ENCODE measurements at regions not wholly inside any gene's neighbourhood (a gene's known extent, or its start where the extent isn't known, plus 50 kb on each side); places are given as distances from the start of the nearest gene placed in this dataset.
A peak's percentile ranks its signal among the peaks of the same experiment; 100 is the strongest.
"Not testable (repeated sequence)": the region's sequence is repeated elsewhere in the genome, so short reads cannot be mapped to it uniquely, and the experiment has no call there.

DNA sequence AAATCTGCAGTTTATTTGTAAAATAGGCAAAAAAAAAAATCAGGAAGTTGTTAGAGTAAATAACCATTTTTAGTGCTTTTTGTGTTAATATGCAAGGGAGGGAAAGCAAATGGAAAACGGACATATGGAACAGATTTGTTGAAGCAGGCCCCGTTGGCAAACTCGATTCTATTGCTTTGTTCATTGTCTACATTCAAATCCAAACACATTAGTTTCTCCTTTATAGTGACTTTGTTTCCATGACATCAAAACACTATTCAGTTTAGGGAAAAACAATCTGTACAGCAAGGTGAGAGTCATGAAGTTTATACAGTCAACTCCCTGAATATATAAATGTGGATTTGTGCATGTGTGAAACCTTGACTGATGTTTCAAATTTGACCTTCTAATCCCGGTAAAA, 142.2 kb downstream of the FAM47A start:
- H3K9ac ChIP-seq (ENCODE audit: low read depth, low read length): no peak overlapping the region
- H3K4me1 ChIP-seq (ENCODE audit: control insufficient read depth, insufficient read depth, low read length): no peaks in the 10 kb centered on the region
- H3K9me3 ChIP-seq (ENCODE audit: control insufficient read depth, insufficient read depth, low read length): no peaks in the 10 kb centered on the region
- no peak overlapping the region for H3K4me3 ChIP-seq (ENCODE audit: low read depth, low read length)
- no peak overlapping the region for H3K27ac ChIP-seq (ENCODE audit: low read depth, low read length)
- H3K36me3 ChIP-seq (ENCODE audit: control insufficient read depth, insufficient read depth, low read length): no peaks in the 10 kb centered on the region
- H3K27me3 ChIP-seq (ENCODE audit: control insufficient read depth, insufficient read depth, low read length): no peaks in the 10 kb centered on the region

DNA sequence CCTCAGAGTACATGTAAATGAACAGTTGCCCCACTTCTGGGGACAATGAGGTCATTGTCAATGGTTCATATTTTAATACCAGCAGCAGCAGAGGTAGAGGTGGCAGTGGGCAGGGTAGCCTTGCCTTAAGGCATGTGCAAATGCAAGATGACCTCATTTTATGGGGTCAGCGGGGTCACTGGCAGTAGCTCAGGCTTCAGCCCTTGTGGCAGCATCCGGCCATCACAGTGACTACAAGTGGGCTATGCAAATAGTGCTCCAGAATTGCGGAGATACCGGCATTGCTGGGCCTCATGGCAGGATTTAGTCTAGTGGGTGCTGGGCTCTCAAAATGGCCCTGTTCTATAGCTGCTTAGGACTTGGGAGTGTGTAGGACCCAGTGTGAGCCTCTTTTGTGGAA, 144.7 kb downstream of the FAM47A start:
- no peaks in the 10 kb centered on the region for H3K36me3 ChIP-seq (ENCODE audit: control insufficient read depth, insufficient read depth, low read length)

DNA sequence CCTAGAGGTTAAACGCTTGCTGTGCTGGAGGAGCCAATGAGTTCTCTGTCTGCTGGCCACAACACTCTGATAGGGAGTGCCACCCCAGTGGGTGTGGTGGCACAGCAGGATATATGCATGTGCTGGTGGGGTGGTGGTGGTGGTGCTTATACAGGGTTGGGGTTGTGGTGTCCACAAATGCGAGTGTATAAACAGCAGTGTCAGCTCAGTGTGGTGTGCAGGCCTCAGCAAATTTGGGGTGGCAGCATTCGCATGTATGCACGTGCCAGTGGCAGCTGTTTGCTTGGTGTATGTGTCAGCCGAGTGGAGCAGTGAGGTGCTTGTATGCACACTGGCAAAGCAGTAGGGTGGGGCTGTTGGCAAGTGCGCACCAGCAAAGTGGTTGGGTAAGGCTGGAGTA, 157.4 kb downstream of the FAM47A start:
- peaks cover 16% of the 10 kb centered on the region for H3K9me3 ChIP-seq (ENCODE audit: control insufficient read depth, insufficient read depth, low read length)
- H3K9ac ChIP-seq (ENCODE audit: low read depth, low read length): no peak overlapping the region
- no peaks in the 10 kb centered on the region for H3K27me3 ChIP-seq (ENCODE audit: control insufficient read depth, insufficient read depth, low read length)
- peaks cover 14% of the 10 kb centered on the region for H3K4me1 ChIP-seq (ENCODE audit: control insufficient read depth, insufficient read depth, low read length)
- no peak overlapping the region for H3K4me3 ChIP-seq (ENCODE audit: low read depth, low read length)
- no peaks in the 10 kb centered on the region for H3K36me3 ChIP-seq (ENCODE audit: control insufficient read depth, insufficient read depth, low read length)
- H3K27ac ChIP-seq (ENCODE audit: low read depth, low read length): peak overlapping the region; percentile 39

More for the DNA sequence above, 144.7 kb downstream of the FAM47A start:
- Histone ChIP-seq H3K9ac (ENCODE audit: low read depth, low read length) (no peak overlapping the region), H3K27ac (ENCODE audit: low read depth, low read length) (no peak overlapping the region), H3K9me3 (ENCODE audit: control insufficient read depth, insufficient read depth, low read length) (no peaks in the 10 kb centered on the region), H3K4me3 (ENCODE audit: low read depth, low read length) (no peak overlapping the region), H3K4me1 (ENCODE audit: control insufficient read depth, insufficient read depth, low read length) (no peaks in the 10 kb centered on the region), H3K27me3 (ENCODE audit: control insufficient read depth, insufficient read depth, low read length) (no peaks in the 10 kb centered on the region)

DNA sequence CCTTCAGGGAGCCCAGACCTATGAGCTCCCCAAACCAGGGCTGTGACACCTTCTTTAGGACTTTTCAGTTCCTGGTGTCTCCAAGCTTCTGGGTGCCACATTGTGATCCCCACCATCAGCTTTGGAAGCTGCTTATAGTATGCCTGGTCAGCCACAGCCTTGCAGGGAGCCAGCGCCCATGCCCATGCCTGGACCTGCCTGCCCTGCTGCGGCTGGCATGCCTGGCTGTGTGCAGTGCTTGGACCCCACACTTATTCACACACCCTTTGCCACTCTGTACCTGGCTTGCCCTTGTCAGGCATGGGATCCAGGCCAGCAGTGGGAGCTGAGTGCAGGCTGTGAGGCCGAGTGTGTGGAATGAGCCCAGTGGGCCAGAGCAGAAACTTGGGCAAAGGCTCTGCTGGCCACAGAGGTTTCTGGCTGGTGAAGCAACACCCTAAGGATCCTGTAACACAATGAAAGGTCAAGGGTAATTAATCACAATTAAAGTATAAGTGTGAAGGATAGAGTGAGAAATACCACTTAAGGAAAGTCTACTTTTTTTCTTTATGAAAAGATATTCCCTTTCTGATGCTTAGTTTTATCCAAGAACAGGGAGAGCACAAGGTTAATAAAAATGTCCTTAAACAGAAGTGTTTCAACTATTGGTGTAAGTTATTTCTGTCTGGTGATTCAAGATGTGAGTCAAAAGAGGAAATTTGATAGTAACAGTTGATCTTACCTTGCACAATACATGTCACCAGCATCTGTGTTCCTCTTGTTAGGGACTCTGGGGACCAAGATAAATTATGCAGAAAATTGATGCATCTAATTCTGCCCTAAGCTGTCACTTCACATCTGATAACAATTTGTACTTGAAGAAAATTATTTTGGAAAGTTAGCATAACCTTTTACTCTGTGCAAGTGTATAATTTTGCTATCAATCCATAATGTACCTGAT, 161.8 kb downstream of the FAM47A start:
- Histone ChIP-seq H3K9ac (ENCODE audit: low read depth, low read length) (no peak overlapping the region), H3K27ac (ENCODE audit: low read depth, low read length) (no peak overlapping the region)

DNA sequence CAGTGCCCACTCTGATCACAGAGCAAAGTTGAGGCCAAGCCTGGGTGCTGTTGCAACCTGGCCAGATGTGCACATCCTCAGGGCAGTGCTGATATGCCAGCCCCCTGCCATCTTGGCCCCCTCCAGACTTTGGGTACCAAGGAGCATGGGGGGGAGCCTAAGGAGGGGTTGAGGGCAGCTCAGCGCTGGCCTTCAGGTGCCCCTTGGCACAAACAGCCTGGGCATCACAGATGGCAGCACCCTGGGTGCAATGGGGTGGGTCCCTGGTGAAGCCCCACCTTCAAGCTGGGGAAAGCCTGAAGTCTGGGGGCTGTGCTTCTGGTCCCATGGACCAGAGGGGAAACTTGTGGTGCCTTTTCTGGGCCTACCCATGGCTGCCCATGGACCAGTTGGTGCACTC, 163.0 kb downstream of the FAM47A start:
- no peaks in the 10 kb centered on the region for H3K27me3 ChIP-seq (ENCODE audit: control insufficient read depth, insufficient read depth, low read length)

More for the DNA sequence above, 161.8 kb downstream of the FAM47A start:
- no peaks in the 10 kb centered on the region for H3K36me3 ChIP-seq (ENCODE audit: control insufficient read depth, insufficient read depth, low read length)
- no peaks in the 10 kb centered on the region for H3K27me3 ChIP-seq (ENCODE audit: control insufficient read depth, insufficient read depth, low read length)
- H3K4me1 ChIP-seq (ENCODE audit: control insufficient read depth, insufficient read depth, low read length): peaks cover 7% of the 10 kb centered on the region
- peaks cover 5% of the 10 kb centered on the region; the same call in 1 of the 2 replicates for H3K9me3 ChIP-seq (ENCODE audit: control insufficient read depth, insufficient read depth, low read length)
- H3K4me3 ChIP-seq (ENCODE audit: low read depth, low read length): no peak overlapping the region

DNA sequence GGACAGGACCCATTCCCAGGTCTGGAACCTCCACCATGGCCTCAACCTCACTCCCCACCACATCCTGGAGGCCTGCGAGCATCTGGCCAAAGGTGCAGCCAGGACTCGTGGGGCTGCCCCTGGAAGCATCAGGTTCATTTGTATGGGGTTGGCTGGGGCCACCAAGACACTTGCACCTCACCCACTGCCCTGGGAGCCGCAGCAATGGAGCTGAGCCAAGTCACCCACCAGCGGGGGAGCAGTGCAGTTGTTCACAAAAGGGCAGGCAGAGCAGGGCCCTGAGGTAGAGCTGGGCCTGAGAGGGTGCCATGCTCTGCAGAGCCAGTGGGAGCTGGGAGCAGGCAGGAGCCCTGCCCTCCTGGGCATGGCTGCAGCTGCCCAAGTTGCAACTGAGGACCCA, 163.5 kb downstream of the FAM47A start:
- Histone ChIP-seq H3K27ac (ENCODE audit: low read depth, low read length) (no peak overlapping the region), H3K4me3 (ENCODE audit: low read depth, low read length) (no peak overlapping the region), H3K27me3 (ENCODE audit: control insufficient read depth, insufficient read depth, low read length) (no peaks in the 10 kb centered on the region), H3K36me3 (ENCODE audit: control insufficient read depth, insufficient read depth, low read length) (no peaks in the 10 kb centered on the region), H3K4me1 (ENCODE audit: control insufficient read depth, insufficient read depth, low read length) (no peaks in the 10 kb centered on the region), H3K9ac (ENCODE audit: low read depth, low read length) (no peak overlapping the region), H3K9me3 (ENCODE audit: control insufficient read depth, insufficient read depth, low read length) (peaks cover 5% of the 10 kb centered on the region; the same call in 1 of the 2 replicates)

More for the DNA sequence above, 163.0 kb downstream of the FAM47A start:
- Histone ChIP-seq H3K9ac (ENCODE audit: low read depth, low read length) (no peak overlapping the region), H3K36me3 (ENCODE audit: control insufficient read depth, insufficient read depth, low read length) (no peaks in the 10 kb centered on the region), H3K4me1 (ENCODE audit: control insufficient read depth, insufficient read depth, low read length) (no peaks in the 10 kb centered on the region), H3K27ac (ENCODE audit: low read depth, low read length) (no peak overlapping the region), H3K9me3 (ENCODE audit: control insufficient read depth, insufficient read depth, low read length) (peaks cover 5% of the 10 kb centered on the region; the same call in 1 of the 2 replicates), H3K4me3 (ENCODE audit: low read depth, low read length) (no peak overlapping the region)

DNA sequence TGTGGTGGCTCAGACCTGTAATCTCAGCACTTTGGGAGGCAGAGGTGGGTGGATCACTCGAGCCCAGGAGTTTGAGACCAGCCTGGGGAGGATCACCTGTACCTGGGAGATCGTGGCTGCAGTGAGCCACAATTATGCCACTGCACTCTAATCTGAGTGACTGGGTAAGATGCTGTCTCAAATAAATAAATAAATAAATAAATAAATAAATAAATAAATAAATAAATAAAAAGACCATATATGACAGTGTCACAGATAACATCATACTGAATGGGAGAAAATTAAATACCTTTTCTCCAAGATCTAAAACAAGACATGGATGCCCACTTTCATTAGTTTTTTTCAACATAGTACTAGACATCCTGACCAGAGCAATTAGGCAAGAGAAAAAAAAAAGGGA, 182.8 kb downstream of the FAM47A start:
- H3K36me3 ChIP-seq (ENCODE audit: control insufficient read depth, insufficient read depth, low read length): no peaks in the 10 kb centered on the region
- H3K27me3 ChIP-seq (ENCODE audit: control insufficient read depth, insufficient read depth, low read length): no peaks in the 10 kb centered on the region
- H3K9ac ChIP-seq (ENCODE audit: low read depth, low read length): no peak overlapping the region
- H3K9me3 ChIP-seq (ENCODE audit: control insufficient read depth, insufficient read depth, low read length): no peaks in the 10 kb centered on the region; the same call in 1 of the 2 replicates
- H3K27ac ChIP-seq (ENCODE audit: low read depth, low read length): no peak overlapping the region
- no peaks in the 10 kb centered on the region for H3K4me1 ChIP-seq (ENCODE audit: control insufficient read depth, insufficient read depth, low read length)
- H3K4me3 ChIP-seq (ENCODE audit: low read depth, low read length): no peak overlapping the region

DNA sequence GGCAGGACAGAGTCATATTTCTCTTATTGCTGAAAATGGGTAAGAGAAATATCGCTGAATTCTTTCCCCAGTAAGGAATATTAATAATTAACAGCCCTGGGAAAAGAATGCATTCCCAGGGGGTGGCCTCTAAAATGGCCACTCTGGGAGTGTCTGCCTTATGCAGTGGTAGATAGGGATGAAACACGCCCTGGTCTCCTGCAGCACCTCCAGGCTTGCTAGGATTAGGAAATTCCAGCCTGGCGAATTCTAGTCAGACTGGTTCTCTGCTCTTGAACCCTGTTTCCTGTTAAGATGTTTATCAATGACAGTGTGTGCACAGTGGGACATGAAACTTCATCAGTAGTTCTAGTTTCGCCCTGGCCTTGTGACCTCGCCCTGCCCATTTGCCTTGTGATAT, 205.9 kb downstream of the FAM47A start:
- not testable (repeated sequence) for H3K36me3 ChIP-seq (ENCODE audit: control insufficient read depth, insufficient read depth, low read length); H3K27ac ChIP-seq (ENCODE audit: low read depth, low read length); H3K4me1 ChIP-seq (ENCODE audit: control insufficient read depth, insufficient read depth, low read length); H3K9ac ChIP-seq (ENCODE audit: low read depth, low read length); H3K27me3 ChIP-seq (ENCODE audit: control insufficient read depth, insufficient read depth, low read length); H3K4me3 ChIP-seq (ENCODE audit: low read depth, low read length)
- H3K9me3 ChIP-seq (ENCODE audit: control insufficient read depth, insufficient read depth, low read length): peaks cover 21% of the 10 kb centered on the region

DNA sequence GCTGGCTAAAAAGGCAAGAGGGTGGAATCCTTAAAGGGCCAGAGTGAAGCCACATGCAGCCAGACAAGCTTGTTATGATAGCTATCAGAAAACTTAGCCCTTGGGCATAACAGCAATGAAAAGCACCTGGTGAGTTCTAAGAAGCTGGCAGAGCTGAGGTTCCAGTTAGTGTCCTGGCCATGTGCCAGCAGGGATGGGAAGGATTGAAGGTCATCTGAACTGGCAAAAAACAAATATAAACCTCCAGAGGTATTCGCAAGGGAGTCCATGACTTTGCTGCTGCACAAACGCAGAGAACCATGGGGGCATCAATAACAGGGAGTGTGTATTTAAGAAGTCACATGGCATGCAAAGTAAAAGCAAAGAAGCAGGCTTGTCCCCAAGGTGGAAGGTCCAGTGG, 208.9 kb downstream of the FAM47A start:
- Histone ChIP-seq H3K4me1 (ENCODE audit: control insufficient read depth, insufficient read depth, low read length) (no peaks in the 10 kb centered on the region), H3K27me3 (ENCODE audit: control insufficient read depth, insufficient read depth, low read length) (no peaks in the 10 kb centered on the region), H3K36me3 (ENCODE audit: control insufficient read depth, insufficient read depth, low read length) (no peaks in the 10 kb centered on the region), H3K27ac (ENCODE audit: low read depth, low read length) (no peak overlapping the region), H3K9me3 (ENCODE audit: control insufficient read depth, insufficient read depth, low read length) (peaks cover 28% of the 10 kb centered on the region), H3K9ac (ENCODE audit: low read depth, low read length) (no peak overlapping the region), H3K4me3 (ENCODE audit: low read depth, low read length) (no peak overlapping the region)

DNA sequence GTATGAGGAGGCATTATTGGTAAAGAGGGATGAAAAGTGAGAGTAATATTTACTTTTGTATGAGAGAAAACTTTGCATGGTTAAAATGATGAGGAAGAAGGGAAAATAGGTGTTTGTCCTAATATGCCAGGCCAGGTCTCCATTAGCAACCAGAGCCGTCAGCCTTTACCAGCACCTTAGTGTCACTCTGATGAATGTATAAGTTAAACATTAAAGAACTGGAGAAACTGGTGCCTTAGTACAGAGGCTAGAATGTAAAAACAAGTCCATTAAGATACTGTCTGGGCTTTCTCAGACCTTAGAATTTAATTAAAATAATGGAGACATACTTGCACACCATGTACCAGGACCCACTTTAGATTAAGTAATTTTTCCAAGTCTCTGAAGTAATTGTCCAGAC, 222.3 kb downstream of the FAM47A start:
- H3K27ac ChIP-seq (ENCODE audit: low read depth, low read length): no peak overlapping the region
- no peak overlapping the region for H3K9ac ChIP-seq (ENCODE audit: low read depth, low read length)
- no peaks in the 10 kb centered on the region for H3K36me3 ChIP-seq (ENCODE audit: control insufficient read depth, insufficient read depth, low read length)
- H3K27me3 ChIP-seq (ENCODE audit: control insufficient read depth, insufficient read depth, low read length): peaks cover 28% of the 10 kb centered on the region
- peaks cover 52% of the 10 kb centered on the region for H3K4me1 ChIP-seq (ENCODE audit: control insufficient read depth, insufficient read depth, low read length)
- no peak overlapping the region for H3K4me3 ChIP-seq (ENCODE audit: low read depth, low read length)
- no peaks in the 10 kb centered on the region for H3K9me3 ChIP-seq (ENCODE audit: control insufficient read depth, insufficient read depth, low read length)

DNA sequence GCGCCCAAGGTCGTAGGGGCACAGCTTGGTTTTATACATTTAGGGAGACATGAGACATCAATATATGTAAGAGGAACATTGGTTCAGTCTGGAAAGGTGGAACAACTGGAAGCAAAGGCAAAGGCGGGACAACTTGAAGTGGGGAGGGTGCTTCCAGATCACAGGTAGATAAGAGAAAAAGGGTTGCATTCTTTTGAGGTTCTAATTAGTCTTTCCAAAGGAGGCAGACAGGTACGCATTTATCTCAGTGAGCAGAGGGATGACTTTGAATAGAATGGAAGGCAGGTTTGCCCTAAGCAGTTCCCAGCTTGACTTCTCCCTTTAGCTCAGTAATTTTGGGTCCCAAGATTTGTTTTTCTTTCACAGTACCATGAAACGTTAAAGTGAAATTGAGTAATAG, 223.2 kb downstream of the FAM47A start:
- Histone ChIP-seq H3K9me3 (ENCODE audit: control insufficient read depth, insufficient read depth, low read length) (no peaks in the 10 kb centered on the region), H3K27me3 (ENCODE audit: control insufficient read depth, insufficient read depth, low read length) (peaks cover 28% of the 10 kb centered on the region), H3K27ac (ENCODE audit: low read depth, low read length) (no peak overlapping the region), H3K9ac (ENCODE audit: low read depth, low read length) (no peak overlapping the region), H3K4me3 (ENCODE audit: low read depth, low read length) (no peak overlapping the region), H3K36me3 (ENCODE audit: control insufficient read depth, insufficient read depth, low read length) (no peaks in the 10 kb centered on the region), H3K4me1 (ENCODE audit: control insufficient read depth, insufficient read depth, low read length) (peaks cover 52% of the 10 kb centered on the region)
